Upper lobe of left lung (tissue), 4 donors: ENCODE measurements at regions not wholly inside any gene's neighbourhood (a gene's known extent, or its start where the extent isn't known, plus 50 kb on each side); places are given as distances from the start of the nearest gene placed in this dataset.
"Not testable (repeated sequence)": the region's sequence is repeated elsewhere in the genome, so short reads cannot be mapped to it uniquely, and the experiment has no call there.

ENCODE experiments used
- EP300 ChIP-seq, 4 donors: sonication (generic); formaldehyde crosslinking; IDR thresholded peaks; one replicate each; pipeline ENCODE4 v1.5.1; 2017; ENCODE audit warnings: antibody characterized with exemption in 4 of 4, control low read depth in 2 of 4
- POLR2A ChIP-seq, 4 donors: fragments of 450-650 bp; IDR thresholded peaks; one replicate each; pipeline ENCODE4 v1.5.1; 2016 to 2017; ENCODE audit warnings: antibody characterized with exemption in 4 of 4, mild to moderate bottlenecking in 2 of 4
- POLR2AphosphoS5 ChIP-seq, 2 donors: sonication (generic); formaldehyde crosslinking; IDR thresholded peaks; one replicate each; pipeline ENCODE4 v1.5.1; 2017; ENCODE audit warnings: antibody characterized with exemption in 2 of 2
- TF ChIP-seq, protein P1 (sequence below), 6 experiments: fragments of 450-650 bp in 4 of 6; fragments of 200-600 bp in 2 of 6; sonication (generic) in 2 of 6; IDR thresholded peaks; one replicate each; pipeline ENCODE4 v1.5.1; 2016 to 2019; ENCODE audit warnings: antibody characterized with exemption in 6 of 6

DNA sequence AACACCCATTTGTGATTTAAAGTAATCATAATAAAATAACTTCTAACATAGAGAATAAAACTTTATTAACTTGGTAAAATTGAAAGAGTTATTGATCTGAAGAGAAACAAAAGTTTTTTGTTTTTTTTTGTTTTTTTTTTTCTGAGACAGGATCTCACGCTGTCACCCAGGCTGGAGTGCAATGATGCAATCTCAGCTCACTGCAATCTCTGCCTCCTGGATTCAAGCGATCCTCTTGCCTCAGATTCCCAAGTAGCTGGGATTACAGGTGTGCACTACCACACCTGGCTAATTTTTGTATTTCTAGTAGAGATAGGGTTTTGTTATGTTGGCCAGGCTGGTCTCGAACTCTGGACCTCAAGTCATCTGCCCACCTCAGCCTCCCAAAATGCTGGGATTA is 116.5 kb upstream of the SPATA31D4 start:
- TF ChIP-seq, protein P1, sequence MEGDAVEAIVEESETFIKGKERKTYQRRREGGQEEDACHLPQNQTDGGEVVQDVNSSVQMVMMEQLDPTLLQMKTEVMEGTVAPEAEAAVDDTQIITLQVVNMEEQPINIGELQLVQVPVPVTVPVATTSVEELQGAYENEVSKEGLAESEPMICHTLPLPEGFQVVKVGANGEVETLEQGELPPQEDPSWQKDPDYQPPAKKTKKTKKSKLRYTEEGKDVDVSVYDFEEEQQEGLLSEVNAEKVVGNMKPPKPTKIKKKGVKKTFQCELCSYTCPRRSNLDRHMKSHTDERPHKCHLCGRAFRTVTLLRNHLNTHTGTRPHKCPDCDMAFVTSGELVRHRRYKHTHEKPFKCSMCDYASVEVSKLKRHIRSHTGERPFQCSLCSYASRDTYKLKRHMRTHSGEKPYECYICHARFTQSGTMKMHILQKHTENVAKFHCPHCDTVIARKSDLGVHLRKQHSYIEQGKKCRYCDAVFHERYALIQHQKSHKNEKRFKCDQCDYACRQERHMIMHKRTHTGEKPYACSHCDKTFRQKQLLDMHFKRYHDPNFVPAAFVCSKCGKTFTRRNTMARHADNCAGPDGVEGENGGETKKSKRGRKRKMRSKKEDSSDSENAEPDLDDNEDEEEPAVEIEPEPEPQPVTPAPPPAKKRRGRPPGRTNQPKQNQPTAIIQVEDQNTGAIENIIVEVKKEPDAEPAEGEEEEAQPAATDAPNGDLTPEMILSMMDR (IDR thresholded peaks at IDR 0.05) = not testable (repeated sequence)
- not testable (repeated sequence) for TF ChIP-seq POLR2AphosphoS5, POLR2A, EP300 (IDR thresholded peaks at IDR 0.05)
